Adrenal gland (tissue), 9 donors: ENCODE measurements at regions not wholly inside any gene's neighbourhood (a gene's known extent, or its start where the extent isn't known, plus 50 kb on each side); places are given as distances from the start of the nearest gene placed in this dataset.
"Not testable (repeated sequence)": the region's sequence is repeated elsewhere in the genome, so short reads cannot be mapped to it uniquely, and the experiment has no call there.

Experiments
- DNase-seq, 7 donors: peaks; one replicate each; pipeline ENCODE4 v3.0.0-alpha.2; 2019 to 2020
- H3K27ac ChIP-seq, 5 donors: fragments of 200-600 bp; sonication (generic) in 4 of 5; 1 replicate in 3 of 5; 2 replicates in 2 of 5; pipeline versions ENCODE4 v1.5.1 to v1.8.0; 2016 to 2020; ENCODE audit warnings: mild to moderate bottlenecking in 1 of 5
- H3K27me3 ChIP-seq: fragments of 200-600 bp; 2 replicates; pipeline ENCODE4 v1.8.0; 2021
- H3K36me3 ChIP-seq, 2 donors: fragments of 200-600 bp; replicated peaks in 1 of 2; 1 replicate in 1 of 2; 2 replicates in 1 of 2; pipeline versions ENCODE4 v1.5.1 to v1.8.0; 2018 to 2022
- H3K4me1 ChIP-seq, 2 donors: fragments of 200-600 bp; replicated peaks in 1 of 2; 1 replicate in 1 of 2; 2 replicates in 1 of 2; pipeline versions ENCODE4 v1.5.1 to v1.8.0; 2018 to 2021
- H3K4me3 ChIP-seq, 4 donors: fragments of 200-600 bp; sonication (generic) in 3 of 4; one replicate each; pipeline ENCODE4 v1.5.1; 2016 to 2018
- H3K9me3 ChIP-seq, 3 donors: fragments of 200-600 bp; sonication (generic) in 1 of 3; replicated peaks in 1 of 3; 1 replicate in 2 of 3; 2 replicates in 1 of 3; pipeline versions ENCODE4 v1.5.1 to v1.8.0; 2016 to 2021
- CTCF ChIP-seq, 6 experiments: fragments of 450-650 bp in 4 of 6; fragments of 200-600 bp in 2 of 6; sonication (generic) in 1 of 6; IDR thresholded peaks; 1 replicate in 5 of 6; 2 replicates in 1 of 6; pipeline versions ENCODE4 v1.5.1 to v1.8.0; 2016 to 2021; ENCODE audit warnings: antibody characterized with exemption in 6 of 6, mild to moderate bottlenecking in 2 of 6, moderate library complexity in 1 of 6
- POLR2A ChIP-seq, 2 donors: fragments of 450-650 bp; IDR thresholded peaks; one replicate each; pipeline ENCODE4 v1.6.1; 2017; ENCODE audit warnings: antibody characterized with exemption in 2 of 2, mild to moderate bottlenecking in 2 of 2, moderate library complexity in 1 of 2
- WGBS, 4 donors: extraction: QIAGEN DNeasy Blood & Tissue Kit in 2 of 4; methylation state at CpG; one replicate each; pipeline versions ENCODE4 v1.1.5 to v1.1.7; 2013 to 2017; 5-methylcytosine and 5-hydroxymethylcytosine counted together
- intact Hi-C, 2 donors: fragments of 100-400 bp; cut with DNase I; formaldehyde crosslinking; loops; one replicate each; pipeline versions ENCODE4 v1.14.1 to v1.15.0; 2022 to 2023
- donor health status: healthy with polysubstance abuse.
- donor health status: Bipolar disorder and iron deficiency.
- donor health status: DM: yes; HTN: yes; CAD: no.
- donor health status: DM: no; HTN: no; CAD: no.
- donor health status: DM: no; HTN: no; CAD: no.

- no peak overlapping the region for H3K4me3 ChIP-seq
- no peaks in the 10 kb centered on the region for H3K27me3 ChIP-seq
- no peak overlapping the region for H3K27ac ChIP-seq
- DNase-seq, result no peak
- H3K4me1 ChIP-seq, result no peaks in the 10 kb centered on the region
- intact Hi-C loops, result no loop called here
- no peaks in the 10 kb centered on the region for H3K9me3 ChIP-seq
- H3K36me3 ChIP-seq, result no peaks in the 10 kb centered on the region
- 69 to 77% (median 71%) methylated on average over 2 of the region's 2 CpGs for WGBS, 4 donors
- TF ChIP-seq POLR2A (IDR thresholded peaks at IDR 0.05), result no peak
- TF ChIP-seq CTCF (IDR thresholded peaks at IDR 0.05), result no peak
These were observed 421.7 kb upstream of the CDH20 start for GRCh38 chr18:60911504-60911903.

- Histone ChIP-seq H3K27ac (no peak overlapping the region), H3K36me3 (no peaks in the 10 kb centered on the region), H3K4me3 (no peak overlapping the region), H3K27me3 (no peaks in the 10 kb centered on the region), H3K4me1 (no peaks in the 10 kb centered on the region), H3K9me3 (no peaks in the 10 kb centered on the region)
- intact Hi-C loops, result no loop called here
- DNase-seq, result no peak
- WGBS, 4 donors, result 41 to 54% (median 49%) methylated on average over 2 of the region's 2 CpGs
- TF ChIP-seq POLR2A (IDR thresholded peaks at IDR 0.05) (no peak), CTCF (IDR thresholded peaks at IDR 0.05) (no peak)
These were observed 418.1 kb upstream of the CDH20 start for GRCh38 chr18:60915160-60915559.

- DNase-seq, H3K27me3 ChIP-seq, H3K27ac ChIP-seq, intact Hi-C loops, H3K4me3 ChIP-seq, H3K36me3 ChIP-seq, H3K4me1 ChIP-seq, H3K9me3 ChIP-seq: not testable (repeated sequence)
- WGBS, 4 donors, result 80 to 91% (median 84%) methylated on average over 4 of the region's 4 CpGs
These were observed 414.4 kb upstream of the CDH20 start for GRCh38 chr18:60918862-60919261.

DNA sequence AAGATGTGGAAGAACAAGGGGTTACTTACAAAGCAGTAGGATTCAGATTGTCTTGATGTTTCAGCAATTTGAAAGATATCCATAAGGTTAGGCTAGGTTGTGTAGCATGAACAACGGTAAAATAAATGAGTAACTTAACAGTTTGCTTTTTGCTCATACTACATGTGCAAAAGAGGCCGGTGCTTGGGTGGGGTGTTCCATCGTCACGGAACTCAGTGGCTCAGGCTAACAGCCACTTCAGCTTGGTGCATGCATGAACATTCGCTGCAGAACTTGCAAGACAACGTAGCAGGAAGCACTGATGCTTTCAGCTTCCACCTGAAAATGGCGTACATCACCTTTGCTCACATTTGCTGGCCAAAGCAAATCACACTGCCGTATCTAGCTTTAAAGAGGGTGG is 407.3 kb upstream of the CDH20 start:
- Histone ChIP-seq H3K4me3 (no peak overlapping the region), H3K4me1 (no peaks in the 10 kb centered on the region), H3K27ac (no peak overlapping the region), H3K36me3 (no peaks in the 10 kb centered on the region), H3K27me3 (no peaks in the 10 kb centered on the region), H3K9me3 (no peaks in the 10 kb centered on the region)
- intact Hi-C loops, result no loop called here
- TF ChIP-seq CTCF (IDR thresholded peaks at IDR 0.05) (no peak), POLR2A (IDR thresholded peaks at IDR 0.05) (no peak)
- 81 to 85% (median 82%) methylated on average over 8 of the region's 8 CpGs for WGBS, 4 donors
- DNase-seq, result no peak

GRCh38 chr18:60929966-60930365 is 403.3 kb upstream of the CDH20 start:
- no peaks in the 10 kb centered on the region for H3K9me3 ChIP-seq
- intact Hi-C loops, result no loop called here
- H3K27ac ChIP-seq, result no peak overlapping the region
- no peaks in the 10 kb centered on the region for H3K27me3 ChIP-seq
- DNase-seq, result no peak
- 77 to 96% (median 85%) methylated on average over 3 of the region's 3 CpGs for WGBS, 4 donors
- TF ChIP-seq CTCF (IDR thresholded peaks at IDR 0.05), result no peak
- no peaks in the 10 kb centered on the region for H3K36me3 ChIP-seq
- H3K4me3 ChIP-seq, result no peak overlapping the region
- H3K4me1 ChIP-seq, result no peaks in the 10 kb centered on the region
